NCI-H226 (cell line): ENCODE measurements at regions not wholly inside any gene's neighbourhood (a gene's known extent, or its start where the extent isn't known, plus 50 kb on each side); places are given as distances from the start of the nearest gene placed in this dataset.

ENCODE experiments used
- DNase-seq: peaks from one replicate; pipeline ENCODE4 v3.0.0-alpha.2; 2015

- no peak for DNase-seq
Observed at GRCh38 chr19:29401712-29402421, 123.9 kb upstream of the VSTM2B start.

GRCh38 chr19:29402563-29402962 lies 123.2 kb upstream of the VSTM2B start:
- DNase-seq, result no peak

- no peak for DNase-seq
Observed at GRCh38 chr19:29404015-29404414, 121.8 kb upstream of the VSTM2B start.

DNA sequence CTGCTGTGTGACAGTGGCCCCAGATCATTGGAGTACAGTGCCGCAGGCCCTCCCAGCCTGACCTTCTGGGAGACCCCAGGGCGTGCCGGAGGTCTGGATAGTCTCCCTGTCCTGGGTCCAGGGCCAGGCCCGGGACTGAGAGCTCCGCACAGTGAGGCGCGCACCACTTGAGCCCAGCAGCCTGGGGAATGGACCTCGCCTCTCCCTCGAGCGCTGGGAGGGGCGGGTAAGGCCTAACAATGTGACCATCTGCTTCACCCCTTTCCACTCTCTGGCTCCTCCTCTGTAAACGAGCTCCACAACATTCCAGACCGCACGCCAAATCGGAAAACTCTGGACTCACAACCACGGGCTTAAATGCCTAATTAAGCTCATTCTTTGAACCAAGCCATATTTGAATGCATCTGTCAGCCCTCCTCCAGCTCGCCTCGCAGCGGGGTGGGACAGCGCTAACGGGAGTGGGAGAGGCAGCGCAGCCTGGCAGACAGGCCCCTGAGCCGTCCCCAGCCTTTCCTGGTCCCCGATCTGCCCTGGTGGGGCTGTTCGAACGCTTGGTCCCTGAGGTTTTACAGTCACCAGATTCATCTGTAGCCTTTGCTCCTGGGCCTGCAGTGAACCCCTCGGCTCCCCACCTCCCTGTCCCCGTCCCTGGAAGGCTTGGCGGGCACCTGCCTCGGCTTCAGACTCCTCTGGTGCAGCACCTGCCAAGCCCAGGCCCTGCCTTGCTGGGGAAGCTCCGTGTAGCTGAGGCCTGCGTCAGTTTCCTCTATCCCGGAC lies 120.7 kb upstream of the VSTM2B start:
- DNase-seq, result no peak

DNA sequence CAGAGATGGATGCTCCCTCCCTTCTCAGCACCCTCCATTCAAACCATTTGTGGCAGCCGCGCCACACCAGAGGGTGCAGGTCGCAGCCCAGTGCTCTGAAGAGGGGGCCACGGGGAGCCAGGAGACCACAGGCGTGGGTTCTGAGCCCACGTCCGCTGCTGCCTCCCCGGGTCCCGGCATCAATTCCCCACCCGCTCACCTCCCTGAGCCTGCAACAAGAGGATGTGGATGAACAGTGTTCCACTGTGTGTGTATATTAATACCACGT lies 120.1 kb upstream of the VSTM2B start:
- no peak for DNase-seq

DNA sequence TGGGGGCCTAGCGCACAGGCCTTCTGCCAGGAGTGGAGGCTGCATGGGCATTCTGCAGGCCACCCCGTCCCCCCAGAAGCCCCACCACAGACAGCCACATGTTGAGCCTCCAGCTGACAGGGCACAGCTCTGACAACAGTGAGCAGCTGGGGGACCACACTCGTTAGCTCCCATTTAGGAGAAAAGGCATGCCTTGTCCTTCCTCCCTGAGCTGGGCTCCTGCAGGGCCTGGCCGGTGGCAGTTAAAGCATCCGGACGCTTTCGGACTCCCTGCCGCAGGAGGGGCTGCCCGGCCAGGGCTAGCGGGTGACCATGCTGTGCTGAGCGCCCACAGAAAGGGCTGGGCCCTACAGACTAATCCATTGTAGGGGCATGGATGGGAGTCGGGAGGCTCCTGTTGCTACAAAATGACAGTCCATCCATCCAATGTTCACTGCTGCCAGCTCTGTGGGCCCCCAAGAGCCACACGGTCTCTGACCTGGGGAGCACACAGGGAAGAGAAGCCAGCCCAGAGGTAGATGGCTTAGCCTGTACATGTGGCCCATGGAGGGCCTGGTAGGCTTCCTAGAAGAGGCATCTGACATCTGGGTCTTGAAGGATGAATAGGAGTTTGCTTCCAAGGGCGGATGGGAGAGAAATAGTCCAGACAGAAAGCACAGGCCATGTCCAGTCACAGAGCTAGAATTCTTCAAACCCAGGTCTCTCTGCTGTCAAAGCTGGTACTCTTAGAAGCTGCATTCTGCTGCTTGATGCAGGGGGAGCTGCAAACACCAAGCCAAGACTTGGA lies 116.5 kb upstream of the VSTM2B start:
- DNase-seq, result no peak

DNA sequence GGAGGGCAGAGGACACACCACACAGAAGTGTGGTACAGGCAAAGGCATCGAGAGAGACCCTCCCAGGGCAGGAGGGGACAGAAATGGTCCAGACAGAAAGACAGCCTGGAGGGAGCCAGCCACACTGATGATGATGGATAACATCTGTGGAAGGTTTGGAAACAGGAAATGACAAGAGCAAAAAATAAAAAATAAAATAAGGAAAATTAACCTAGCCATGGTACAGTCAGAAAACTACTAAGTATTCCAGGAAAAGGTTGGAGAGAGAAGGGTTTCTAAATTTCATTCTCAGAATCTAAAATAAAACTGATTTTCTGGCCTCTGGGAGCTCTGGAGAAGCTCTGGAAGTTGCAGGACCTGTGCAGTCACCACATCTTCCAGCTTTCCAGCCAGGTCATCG lies 115.2 kb upstream of the VSTM2B start:
- DNase-seq, result no peak

- no peak for DNase-seq
Observed at GRCh38 chr19:29411113-29411581, 114.6 kb upstream of the VSTM2B start.

DNA sequence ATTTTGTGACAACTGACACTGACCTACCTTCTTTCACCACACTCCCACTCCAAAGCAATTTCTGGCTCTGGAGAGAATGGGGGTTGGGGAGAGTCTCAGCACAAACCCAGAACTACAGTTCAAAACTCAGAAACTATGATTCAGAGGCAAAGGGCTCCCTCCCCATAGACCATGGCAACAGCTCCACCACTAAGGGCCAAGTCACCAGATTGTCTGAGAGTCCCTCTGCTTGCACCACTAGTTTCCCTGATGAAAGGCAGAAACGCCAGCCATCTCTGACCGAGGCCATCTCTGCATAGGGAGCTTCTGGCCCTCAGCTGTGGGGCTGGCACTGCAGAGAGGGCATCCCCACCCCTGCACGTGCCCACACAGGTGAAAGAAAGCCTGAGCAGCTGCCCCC lies 112.4 kb upstream of the VSTM2B start:
- no peak for DNase-seq

GRCh38 chr19:29415507-29415906 lies 110.3 kb upstream of the VSTM2B start:
- no peak for DNase-seq

GRCh38 chr19:29417048-29417447 lies 108.7 kb upstream of the VSTM2B start:
- no peak for DNase-seq

DNA sequence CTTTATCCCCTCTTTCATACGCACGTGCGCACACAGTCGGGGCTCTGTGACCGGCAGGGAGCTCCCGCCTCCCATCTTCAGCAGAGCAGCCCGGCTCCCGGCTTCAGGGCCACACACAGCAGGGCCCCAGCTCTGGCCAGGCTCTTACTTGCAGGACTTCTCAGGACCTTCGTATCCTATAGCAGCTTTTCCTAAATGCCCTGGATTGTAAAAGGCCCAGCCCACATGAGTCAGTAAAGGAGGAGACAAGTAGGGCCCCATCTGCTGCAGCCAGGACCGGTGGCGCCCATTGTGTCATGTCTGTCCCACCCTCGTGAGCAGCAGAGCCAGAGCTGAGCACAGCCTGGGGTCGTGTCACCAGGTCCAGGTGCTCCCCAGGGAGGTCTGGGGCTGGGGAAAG lies 107.6 kb upstream of the VSTM2B start:
- DNase-seq, result no peak

- DNase-seq, result no peak
Observed at GRCh38 chr19:29420065-29420464, 105.7 kb upstream of the VSTM2B start.

DNA sequence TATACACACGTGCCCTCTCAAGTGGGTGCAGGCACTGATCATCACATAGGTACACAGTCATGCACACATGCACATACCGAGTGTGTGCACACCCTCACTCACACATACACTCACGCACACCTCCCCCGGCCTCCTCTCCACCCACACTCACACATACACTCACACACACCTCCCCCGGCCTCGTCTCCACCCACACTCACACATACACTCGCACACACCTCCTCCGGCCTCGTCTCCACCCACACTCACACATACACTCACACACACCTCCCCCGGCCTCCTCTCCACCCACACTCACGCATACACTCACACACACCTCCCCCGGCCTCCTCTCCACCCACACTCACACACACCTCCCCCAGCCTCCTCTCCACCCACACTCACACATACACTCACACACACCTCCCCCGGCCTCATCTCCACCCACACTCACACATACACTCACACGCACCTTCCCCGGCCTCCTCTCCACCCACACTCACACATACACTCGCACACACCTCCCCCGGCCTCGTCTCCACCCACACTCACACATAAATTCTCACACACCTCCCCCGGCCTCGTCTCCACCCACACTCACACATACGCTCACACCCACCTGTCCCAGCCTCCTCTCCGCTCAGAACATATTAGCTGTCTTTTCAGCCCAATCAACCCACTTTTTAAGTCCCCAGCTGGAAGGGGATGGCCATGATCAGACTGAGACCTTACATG lies 105.2 kb upstream of the VSTM2B start:
- DNase-seq, result no peak

DNA sequence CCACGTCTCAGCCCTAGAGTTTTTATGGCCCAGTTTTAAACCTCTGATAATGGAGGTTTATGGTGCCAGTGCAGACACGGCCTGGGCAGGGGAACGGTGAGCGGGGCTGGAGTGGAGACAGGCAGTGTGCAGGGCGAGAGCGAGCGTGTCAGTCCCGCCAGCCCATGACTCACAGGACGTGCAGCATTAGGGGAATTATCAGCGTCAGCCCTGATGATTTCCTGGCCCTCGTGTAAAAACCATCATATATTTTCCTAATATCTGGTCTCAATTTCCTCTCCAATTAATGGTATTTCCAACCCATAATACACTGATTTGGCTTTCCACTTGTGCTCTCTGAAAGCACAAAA lies 104.6 kb upstream of the VSTM2B start:
- no peak for DNase-seq

DNA sequence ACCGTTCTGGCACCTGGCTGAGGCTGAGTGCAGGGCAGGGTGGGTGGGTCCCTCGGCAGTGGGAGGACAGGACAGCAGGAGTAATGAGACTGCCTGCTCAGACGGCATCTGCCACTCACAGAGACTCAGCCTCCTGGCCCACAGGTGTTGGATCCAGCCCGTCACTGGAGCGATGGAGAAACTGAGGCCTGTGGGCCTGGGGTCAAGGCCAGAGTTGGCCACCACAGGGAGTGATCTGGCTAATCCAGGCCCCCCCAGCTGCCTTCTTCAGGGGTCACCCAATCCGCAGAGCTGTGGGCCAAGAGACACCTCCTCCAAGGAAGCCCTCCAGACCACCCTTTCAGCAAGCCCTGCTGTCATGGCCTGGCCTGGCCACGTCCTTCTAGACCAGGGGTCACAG lies 103.7 kb upstream of the VSTM2B start:
- no peak for DNase-seq

DNA sequence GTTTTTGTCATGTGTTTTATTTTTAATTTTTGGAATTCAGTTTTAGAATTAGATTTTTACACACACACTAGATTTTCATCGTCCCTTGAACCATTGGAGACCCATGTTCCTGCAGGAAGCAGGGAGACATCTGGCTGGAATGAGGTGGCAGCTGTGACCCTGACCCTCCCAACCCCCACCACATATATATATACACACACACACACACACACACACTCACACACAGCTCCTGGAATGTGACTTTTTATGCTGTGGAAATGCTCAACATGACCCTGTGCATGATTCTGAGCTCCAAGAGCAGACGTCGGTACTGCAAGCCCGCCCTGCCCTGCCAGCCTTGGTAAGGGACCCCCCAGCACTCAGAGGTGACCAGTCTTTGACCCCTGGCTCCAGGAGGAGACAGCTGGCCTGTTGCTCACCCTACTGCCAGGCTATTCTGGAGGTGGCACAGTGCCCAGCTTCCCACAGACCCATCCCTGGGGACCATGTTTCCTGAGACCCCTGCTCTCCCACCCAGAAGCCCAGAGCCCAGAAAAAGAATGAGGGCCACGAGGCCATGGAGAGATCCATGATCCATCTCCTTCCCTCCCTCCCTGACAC lies 103.2 kb upstream of the VSTM2B start:
- DNase-seq, result no peak

DNA sequence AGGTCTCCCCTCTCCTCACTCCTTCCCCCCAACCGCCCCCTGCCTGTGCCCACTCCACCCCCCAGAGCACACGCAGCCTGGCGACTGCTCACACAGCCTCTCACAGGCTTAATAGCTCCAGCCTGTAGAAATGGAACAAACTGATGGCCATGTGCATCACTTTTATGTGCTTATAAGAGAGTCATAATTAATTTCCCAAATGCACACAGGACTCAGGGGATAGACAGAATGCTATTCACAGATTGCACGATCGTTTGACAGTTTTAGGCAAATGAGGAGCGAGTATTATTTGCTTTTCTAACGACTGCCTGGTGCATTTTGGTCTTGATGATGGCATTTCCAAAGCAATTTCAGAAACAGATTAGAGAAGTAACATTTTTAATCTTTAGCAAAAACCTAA lies 97.7 kb upstream of the VSTM2B start:
- no peak for DNase-seq

DNA sequence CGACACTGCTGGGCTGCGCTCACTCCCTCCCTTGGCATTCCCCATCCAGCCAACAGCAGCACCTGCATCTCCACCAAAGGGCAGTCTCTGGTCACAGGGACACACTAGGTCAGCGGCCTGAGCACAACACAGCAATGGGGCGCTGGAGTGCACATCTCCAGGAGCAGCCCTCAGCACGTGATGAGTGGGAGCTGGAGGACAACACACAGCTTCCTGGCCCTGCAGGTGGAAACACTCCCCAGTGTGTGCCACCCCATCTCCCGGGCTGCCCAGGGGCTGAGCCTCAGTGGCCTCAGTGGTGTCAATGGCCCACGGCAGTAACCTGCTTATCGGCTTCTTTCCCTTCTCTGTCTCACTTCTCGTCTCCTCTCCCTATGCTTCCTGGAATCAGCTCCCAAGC lies 96.8 kb upstream of the VSTM2B start:
- DNase-seq, result no peak

DNA sequence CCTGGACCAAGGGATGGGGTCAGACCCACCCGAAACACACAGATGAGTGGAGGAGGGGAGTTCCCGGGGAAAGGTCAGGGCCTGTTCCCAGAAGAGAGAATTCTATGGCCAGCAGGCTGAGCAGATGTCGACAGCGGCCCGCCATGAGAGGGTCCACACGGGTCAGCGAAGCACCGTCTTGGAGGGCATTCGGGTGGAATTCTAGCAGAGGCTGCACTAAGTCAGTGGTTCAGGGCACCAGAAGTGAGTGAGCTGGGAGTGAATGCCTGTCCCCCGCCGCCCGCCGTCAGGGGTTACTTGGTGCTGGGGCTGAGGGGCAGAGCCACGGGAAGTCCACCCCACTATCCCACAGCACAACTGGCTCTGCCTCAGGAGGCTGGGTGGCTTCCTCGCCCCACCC lies 96.2 kb upstream of the VSTM2B start:
- no peak for DNase-seq

DNA sequence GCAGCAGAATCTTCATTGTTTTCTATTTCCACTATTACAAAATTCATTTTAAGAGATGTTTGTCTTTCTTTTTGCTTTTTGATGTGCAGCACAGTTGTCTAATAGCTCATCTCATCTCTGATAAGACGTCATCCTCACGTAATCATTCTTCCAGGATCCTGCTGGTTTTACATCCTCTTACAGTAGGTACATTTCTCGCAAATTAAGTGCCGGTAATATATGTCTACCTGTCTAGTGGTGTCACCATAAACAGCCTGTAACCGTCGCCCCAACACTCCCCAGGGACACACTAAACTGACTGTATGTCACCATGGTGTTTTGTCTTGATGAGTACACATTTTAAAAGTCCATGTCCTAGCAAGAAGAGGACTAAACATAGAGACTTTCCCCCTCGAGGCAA lies 94.5 kb upstream of the VSTM2B start:
- DNase-seq, result no peak

DNA sequence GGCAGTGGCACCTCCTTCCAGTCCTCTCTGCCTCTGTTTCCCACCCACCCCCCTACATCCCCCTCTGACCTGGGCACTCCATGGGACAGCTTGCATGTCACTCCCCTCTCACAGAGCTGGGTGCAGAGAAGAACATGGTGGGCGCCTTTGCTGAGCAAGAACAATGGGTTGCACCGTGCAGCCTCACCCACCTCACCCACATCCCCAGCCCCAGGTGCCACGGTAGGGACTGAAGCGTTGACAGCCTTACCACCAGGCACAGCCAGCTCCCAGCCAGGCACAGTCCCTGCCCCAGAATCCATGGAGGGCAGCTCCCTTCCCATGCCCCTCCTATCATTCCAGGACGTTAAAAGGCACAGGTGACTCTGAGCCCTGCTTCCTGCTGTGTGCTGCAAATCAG lies 93.1 kb upstream of the VSTM2B start:
- DNase-seq, result no peak

- no peak for DNase-seq
Observed at GRCh38 chr19:29436591-29437103, 89.1 kb upstream of the VSTM2B start.
